ENCODE measurements at regions not wholly inside any gene's neighbourhood (a gene's known extent, or its start where the extent isn't known, plus 50 kb on each side); places are given as distances from the start of the nearest gene placed in this dataset.

GRCh38 chr3:145776782-145777408 is 384.1 kb downstream of the PLOD2 start:
- TF ChIP-seq EP300 (IDR thresholded peaks at IDR 0.05): no peak
- TF ChIP-seq CTCF (IDR thresholded peaks at IDR 0.05): peak; percentile 59 to 69 (median 64)
- no peak for TF ChIP-seq POLR2A (IDR thresholded peaks at IDR 0.05)
- no peak for TF ChIP-seq POLR2AphosphoS5 (IDR thresholded peaks at IDR 0.05)
